Hematopoietic multipotent progenitor cell treated with erythropoietin and hydrocortisone succinate and interleukin-3 and kit ligand, for 17 days (in vitro differentiated cells): ENCODE measurements at regions not wholly inside any gene's neighbourhood (a gene's known extent, or its start where the extent isn't known, plus 50 kb on each side); places are given as distances from the start of the nearest gene placed in this dataset.
"Not testable (repeated sequence)": the region's sequence is repeated elsewhere in the genome, so short reads cannot be mapped to it uniquely, and the experiment has no call there.

Source experiments
- DNase-seq: peaks from one replicate; pipeline ENCODE4 v3.0.0-alpha.2; 2015; ENCODE audit warnings: low spot score

GRCh38 chr3:175956964-175957363, 1097.8 kb downstream of the NAALADL2 start:
- DNase-seq = no peak

GRCh38 chr3:175951047-175951694, 1092.0 kb downstream of the NAALADL2 start:
- DNase-seq = no peak

GRCh38 chr3:175948041-175948440, 1088.9 kb downstream of the NAALADL2 start:
- no peak for DNase-seq

- no peak for DNase-seq
These were observed 1082.2 kb downstream of the NAALADL2 start for GRCh38 chr3:175941352-175941751.

GRCh38 chr3:175940881-175941280, 1081.7 kb downstream of the NAALADL2 start:
- DNase-seq = no peak

- DNase-seq = no peak
These were observed 1081.1 kb downstream of the NAALADL2 start for GRCh38 chr3:175940243-175940642.

GRCh38 chr3:175937367-175937766, 1078.2 kb downstream of the NAALADL2 start:
- not testable (repeated sequence) for DNase-seq

- DNase-seq = no peak
These were observed 1073.5 kb downstream of the NAALADL2 start for GRCh38 chr3:175932586-175932985.

- no peak for DNase-seq
These were observed 1060.0 kb downstream of the NAALADL2 start for GRCh38 chr3:175919133-175919532.

- no peak for DNase-seq
These were observed 1057.2 kb downstream of the NAALADL2 start for GRCh38 chr3:175916191-175916934.

- no peak for DNase-seq
These were observed 1055.7 kb downstream of the NAALADL2 start for GRCh38 chr3:175914785-175915184.

- DNase-seq = no peak
These were observed 1054.2 kb downstream of the NAALADL2 start for GRCh38 chr3:175913286-175913685.

- no peak for DNase-seq
These were observed 1052.8 kb downstream of the NAALADL2 start for GRCh38 chr3:175911937-175912336.

GRCh38 chr3:175902226-175902625, 1043.1 kb downstream of the NAALADL2 start:
- no peak for DNase-seq

GRCh38 chr3:175898194-175898593, 1039.1 kb downstream of the NAALADL2 start:
- no peak for DNase-seq

GRCh38 chr3:175896655-175897054, 1037.5 kb downstream of the NAALADL2 start:
- DNase-seq = no peak

GRCh38 chr3:175895731-175896130, 1036.6 kb downstream of the NAALADL2 start:
- no peak for DNase-seq

- DNase-seq = no peak
These were observed 1034.4 kb downstream of the NAALADL2 start for GRCh38 chr3:175893566-175893965.

- DNase-seq = no peak
These were observed 1030.9 kb downstream of the NAALADL2 start for GRCh38 chr3:175890066-175890465.

- no peak for DNase-seq
These were observed 1026.2 kb downstream of the NAALADL2 start for GRCh38 chr3:175885231-175885766.

GRCh38 chr3:175879417-175879816, 1020.3 kb downstream of the NAALADL2 start:
- DNase-seq = no peak

GRCh38 chr3:175869404-175869803, 1010.3 kb downstream of the NAALADL2 start:
- DNase-seq = no peak

GRCh38 chr3:175868626-175869025, 1009.5 kb downstream of the NAALADL2 start:
- no peak for DNase-seq
